ENCODE measurements at regions not wholly inside any gene's neighbourhood (a gene's known extent, or its start where the extent isn't known, plus 50 kb on each side); places are given as distances from the start of the nearest gene placed in this dataset.

- in situ Hi-C loops (cut with MboI; ENCODE audit: low sequenced_read_pairs) = no loop called here
Observed at GRCh38 chr9:108662091-108662875, 193.5 kb downstream of the ACTL7B start.

GRCh38 chr9:108656566-108656965, 199.2 kb downstream of the ACTL7B start:
- in situ Hi-C loops (cut with MboI; ENCODE audit: low sequenced_read_pairs) = no loop called here

GRCh38 chr9:108655818-108656217, 200.0 kb downstream of the ACTL7B start:
- in situ Hi-C loops (cut with MboI; ENCODE audit: low sequenced_read_pairs) = no loop called here

- in situ Hi-C loops (cut with MboI; ENCODE audit: low sequenced_read_pairs) = no loop called here
Observed at GRCh38 chr9:108654566-108654965, 201.2 kb downstream of the ACTL7B start.

GRCh38 chr9:108652851-108653250, 202.9 kb downstream of the ACTL7B start:
- in situ Hi-C loops (cut with MboI; ENCODE audit: low sequenced_read_pairs) = no loop called here

- in situ Hi-C loops (cut with MboI; ENCODE audit: low sequenced_read_pairs) = no loop called here
Observed at GRCh38 chr9:108650826-108651225, 205.0 kb downstream of the ACTL7B start.

GRCh38 chr9:108645520-108645919, 210.3 kb downstream of the ACTL7B start:
- in situ Hi-C loops (cut with MboI; ENCODE audit: low sequenced_read_pairs) = no loop called here

- in situ Hi-C loops (cut with MboI; ENCODE audit: low sequenced_read_pairs) = no loop called here
Observed at GRCh38 chr9:108643731-108644510, 211.9 kb downstream of the ACTL7B start.

GRCh38 chr9:108642871-108643270, 212.9 kb downstream of the ACTL7B start:
- in situ Hi-C loops (cut with MboI; ENCODE audit: low sequenced_read_pairs) = no loop called here

GRCh38 chr9:108640230-108640629, 215.6 kb downstream of the ACTL7B start:
- in situ Hi-C loops (cut with MboI; ENCODE audit: low sequenced_read_pairs) = no loop called here

GRCh38 chr9:108639696-108640095, 216.1 kb downstream of the ACTL7B start:
- in situ Hi-C loops (cut with MboI; ENCODE audit: low sequenced_read_pairs) = no loop called here

GRCh38 chr9:108639091-108639490, 216.7 kb downstream of the ACTL7B start:
- in situ Hi-C loops (cut with MboI; ENCODE audit: low sequenced_read_pairs) = no loop called here

GRCh38 chr9:108637340-108637739, 218.4 kb downstream of the ACTL7B start:
- in situ Hi-C loops (cut with MboI; ENCODE audit: low sequenced_read_pairs) = no loop called here

- in situ Hi-C loops (cut with MboI; ENCODE audit: low sequenced_read_pairs) = no loop called here
Observed at GRCh38 chr9:108636013-108636412, 219.8 kb downstream of the ACTL7B start.

- in situ Hi-C loops (cut with MboI; ENCODE audit: low sequenced_read_pairs) = no loop called here
Observed at GRCh38 chr9:108634672-108635462, 220.9 kb downstream of the ACTL7B start.

GRCh38 chr9:108634204-108634603, 221.6 kb downstream of the ACTL7B start:
- in situ Hi-C loops (cut with MboI; ENCODE audit: low sequenced_read_pairs) = no loop called here

GRCh38 chr9:108631496-108632285, 224.1 kb downstream of the ACTL7B start:
- in situ Hi-C loops (cut with MboI; ENCODE audit: low sequenced_read_pairs) = no loop called here

- in situ Hi-C loops (cut with MboI; ENCODE audit: low sequenced_read_pairs) = no loop called here
Observed at GRCh38 chr9:108628316-108628715, 227.5 kb downstream of the ACTL7B start.

- in situ Hi-C loops (cut with MboI; ENCODE audit: low sequenced_read_pairs) = no loop called here
Observed at GRCh38 chr9:108626743-108627142, 229.0 kb downstream of the ACTL7B start.

- in situ Hi-C loops (cut with MboI; ENCODE audit: low sequenced_read_pairs) = no loop called here
Observed at GRCh38 chr9:108621991-108622855, 233.6 kb downstream of the ACTL7B start.
